H1 (cell line): ENCODE measurements at regions not wholly inside any gene's neighbourhood (a gene's known extent, or its start where the extent isn't known, plus 50 kb on each side); places are given as distances from the start of the nearest gene placed in this dataset.

ENCODE experiments used
- CTCF ChIA-PET: fragments of 300-600 bp; sonication (Branson Sonifier 250); formaldehyde crosslinking; loops from one replicate; lab custom pipeline; 2021; ENCODE audit not compliant: partially characterized antibody; lab: Charles Lee
- POLR2A ChIA-PET: fragments of 300-600 bp; sonication (Branson Sonifier 250); formaldehyde crosslinking; loops from one replicate; lab custom pipeline; 2021; ENCODE audit warnings: inconsistent platforms; ENCODE audit not compliant: partially characterized antibody; lab: Charles Lee
- DNase-seq, 2 experiments: peaks; one replicate each; pipeline versions ENCODE4 v3.0.0 to v3.0.0-alpha.2; 2010 to 2022; ENCODE audit warnings: low spot score in 2 of 2, low read depth in 1 of 2, mixed read lengths in 1 of 2
- FAIRE-seq: peaks from 2 replicates; lab custom pipeline; 2011; peaks lifted over from hg19 to GRCh38; lab: Jason Lieb, UNC
- H2AFZ ChIP-seq: 2 replicates; pipeline ENCODE4 v1.8.1; 2012; ENCODE audit warnings: low read length, inconsistent platforms
- H2AK5ac ChIP-seq: 2 replicates; pipeline ENCODE4 v1.6.1; 2013; ENCODE audit warnings: low read depth, low read length
- H2BK120ac ChIP-seq: replicated peaks from 2 replicates; pipeline ENCODE3; 2013; ENCODE audit warnings: low read depth, low read length, inconsistent platforms
- H2BK12ac ChIP-seq: 2 replicates; pipeline ENCODE4 v1.6.1; 2013; ENCODE audit warnings: low read depth, low read length
- H2BK15ac ChIP-seq: 2 replicates; pipeline ENCODE4 v1.6.1; 2013; ENCODE audit warnings: low read length
- H2BK20ac ChIP-seq: 2 replicates; pipeline ENCODE4 v1.6.1; 2013; ENCODE audit warnings: low read length
- H2BK5ac ChIP-seq: 2 replicates; pipeline ENCODE4 v1.6.1; 2013; ENCODE audit warnings: low read depth, low read length
- H3K14ac ChIP-seq: 2 replicates; pipeline ENCODE4 v1.6.1; 2013; ENCODE audit warnings: inconsistent platforms; ENCODE audit not compliant: insufficient read length
- H3K18ac ChIP-seq: 2 replicates; pipeline ENCODE4 v1.6.1; 2013; ENCODE audit warnings: low read length; ENCODE audit errors: extremely low read depth
- H3K23ac ChIP-seq: 2 replicates; pipeline ENCODE4 v1.6.1; 2013; ENCODE audit warnings: inconsistent platforms; ENCODE audit not compliant: insufficient read length
- H3K23me2 ChIP-seq: 2 replicates; pipeline ENCODE4 v1.6.1; 2013; ENCODE audit warnings: low read depth, low read length
- H3K27ac ChIP-seq: 2 replicates; pipeline ENCODE4 v1.6.1; 2011; ENCODE audit warnings: low read depth, low read length, inconsistent platforms
- H3K27me3 ChIP-seq, 4 experiments: replicated peaks in 1 of 4; 1 replicate in 1 of 4; 2 replicates in 3 of 4; pipeline versions ENCODE4 v1.6.1 to v1.8.1; 2011 to 2013; ENCODE audit warnings: low read length in 3 of 4, mild to moderate bottlenecking in 3 of 4, inconsistent platforms in 2 of 4, mixed read lengths in 2 of 4, moderate library complexity in 1 of 4; ENCODE audit not compliant: control insufficient read depth in 3 of 4, insufficient read depth in 3 of 4; ENCODE audit errors: extremely low read depth in 1 of 4
- H3K36me3 ChIP-seq, 4 experiments: 2 replicates each; pipeline versions ENCODE4 v1.6.1 to v1.8.1; 2011 to 2013; ENCODE audit warnings: mild to moderate bottlenecking in 4 of 4, low read length in 3 of 4, moderate library complexity in 2 of 4, control low read depth in 1 of 4, inconsistent platforms in 1 of 4; ENCODE audit not compliant: insufficient read depth in 4 of 4, control insufficient read depth in 2 of 4
- H3K4ac ChIP-seq: replicated peaks from 2 replicates; pipeline ENCODE3; 2013; ENCODE audit warnings: low read length, low read depth, mixed read lengths, inconsistent platforms; ENCODE audit not compliant: insufficient read length
- H3K4me1 ChIP-seq, 4 experiments: replicated peaks in 1 of 4; 1 replicate in 1 of 4; 2 replicates in 3 of 4; pipeline versions ENCODE4 v1.6.1 to v1.8.1; 2011 to 2013; ENCODE audit warnings: low read length in 3 of 4, inconsistent platforms in 2 of 4, mixed read lengths in 1 of 4; ENCODE audit not compliant: insufficient read depth in 4 of 4, control insufficient read depth in 3 of 4
- H3K4me2 ChIP-seq, 2 experiments: 2 replicates each; pipeline versions ENCODE4 v1.6.1 to v1.8.1; 2011 to 2013; ENCODE audit warnings: low read depth in 2 of 2, low read length in 2 of 2, control low read depth in 1 of 2, inconsistent platforms in 1 of 2, mild to moderate bottlenecking in 1 of 2; ENCODE audit not compliant: insufficient read depth in 1 of 2
- H3K4me3 ChIP-seq, 4 experiments: fragments of 200-600, 300-600 bp in 1 of 4; sonication (generic), shearing (Covaris generic), sonication (Bioruptor Twin) in 1 of 4; 2 replicates each; pipeline versions ENCODE4 v1.5.1 to v1.8.1; 2011 to 2016; ENCODE audit warnings: low read length in 4 of 4, low read depth in 3 of 4, control low read depth in 2 of 4, inconsistent platforms in 2 of 4, mild to moderate bottlenecking in 2 of 4, mixed read lengths in 1 of 4, moderate library complexity in 1 of 4; ENCODE audit not compliant: insufficient read depth in 2 of 4; ENCODE audit errors: extremely low read depth in 1 of 4
- H3K56ac ChIP-seq: replicated peaks from 2 replicates; pipeline ENCODE3; 2013; ENCODE audit warnings: low read depth, mild to moderate bottlenecking, mixed read lengths, low read length, inconsistent platforms; ENCODE audit not compliant: insufficient read length
- H3K79me1 ChIP-seq: 2 replicates; pipeline ENCODE4 v1.6.1; 2013; ENCODE audit warnings: low read depth, low read length, control low read depth
- H3K79me2 ChIP-seq, 2 experiments: 2 replicates each; pipeline versions ENCODE4 v1.6.1 to v1.8.1; 2012 to 2013; ENCODE audit warnings: low read length in 2 of 2, mild to moderate bottlenecking in 2 of 2, inconsistent platforms in 1 of 2; ENCODE audit not compliant: insufficient read depth in 2 of 2, control insufficient read depth in 1 of 2
- H3K9ac ChIP-seq, 4 experiments: replicated peaks in 1 of 4; 1 replicate in 1 of 4; 2 replicates in 3 of 4; pipeline versions ENCODE4 v1.6.1 to v1.8.1; 2011 to 2013; ENCODE audit warnings: low read depth in 3 of 4, low read length in 3 of 4, control low read depth in 2 of 4, mild to moderate bottlenecking in 2 of 4, moderate library complexity in 2 of 4, inconsistent platforms in 1 of 4; ENCODE audit errors: extremely low read depth in 1 of 4
- H3K9me3 ChIP-seq, 2 experiments: 2 replicates each; pipeline versions ENCODE4 v1.6.1 to v1.8.1; 2012 to 2013; ENCODE audit warnings: mild to moderate bottlenecking in 2 of 2, moderate library complexity in 2 of 2, control low read depth in 1 of 2, inconsistent platforms in 1 of 2, low read depth in 1 of 2, low read length in 1 of 2, mixed read lengths in 1 of 2; ENCODE audit not compliant: insufficient read depth in 2 of 2
- H4K20me1 ChIP-seq, 2 experiments: replicated peaks in 1 of 2; 2 replicates each; pipeline versions ENCODE3 to v1.8.1; 2011 to 2013; ENCODE audit warnings: inconsistent platforms in 2 of 2, low read length in 2 of 2, mild to moderate bottlenecking in 1 of 2; ENCODE audit not compliant: insufficient read depth in 2 of 2, control insufficient read depth in 1 of 2
- H4K5ac ChIP-seq: 2 replicates; pipeline ENCODE4 v1.6.1; 2013; ENCODE audit warnings: low read length, low read depth, mixed read lengths, inconsistent platforms; ENCODE audit not compliant: insufficient read length
- H4K8ac ChIP-seq: 2 replicates; pipeline ENCODE4 v1.8.0; 2013; ENCODE audit warnings: mild to moderate bottlenecking, moderate library complexity, low read length, inconsistent platforms; ENCODE audit not compliant: insufficient read depth; ENCODE audit errors: extremely low read depth
- H4K91ac ChIP-seq: replicated peaks from 2 replicates; pipeline ENCODE3; 2013; ENCODE audit warnings: low read length, mixed read lengths, inconsistent platforms; ENCODE audit not compliant: insufficient read length
- CHD2 ChIP-seq: IDR thresholded peaks from 2 replicates; pipeline ENCODE4 v1.6.1; 2012; ENCODE audit warnings: low read length, improper control_type of control experiment
- EP300 ChIP-seq, 2 experiments: IDR thresholded peaks; 1 replicate in 1 of 2; 2 replicates in 1 of 2; pipeline ENCODE4 v1.6.1; 2011 to 2012; ENCODE audit warnings: low read depth in 2 of 2, low read length in 2 of 2, mild to moderate bottlenecking in 2 of 2, borderline replicate concordance in 1 of 2, inconsistent platforms in 1 of 2, moderate library complexity in 1 of 2
- EZH2 ChIP-seq: fragments of 200-600 bp; sonication (generic); IDR thresholded peaks from 2 replicates; pipeline ENCODE4 v1.7.1; 2012; ENCODE audit warnings: low read depth, mild to moderate bottlenecking, moderate library complexity, low read length, inconsistent platforms; ENCODE audit not compliant: severe bottlenecking
- MAFK ChIP-seq: IDR thresholded peaks from 2 replicates; pipeline ENCODE4 v1.6.1; 2012; ENCODE audit warnings: low read depth, mild to moderate bottlenecking, improper control_type of control experiment, low read length
- POLR2AphosphoS5 ChIP-seq: IDR thresholded peaks from 2 replicates; pipeline ENCODE4 v1.6.1; 2011; ENCODE audit warnings: low read depth, low read length
- RFX5 ChIP-seq: IDR thresholded peaks from 2 replicates; pipeline ENCODE4 v1.6.1; 2011; ENCODE audit warnings: low read depth, low read length, improper control_type of control experiment, borderline replicate concordance
- SP1 ChIP-seq: IDR thresholded peaks from 2 replicates; pipeline ENCODE4 v1.6.1; 2011; ENCODE audit warnings: low read depth, low read length
- SRF ChIP-seq: IDR thresholded peaks from 2 replicates; pipeline ENCODE4 v1.6.1; 2011; ENCODE audit warnings: mild to moderate bottlenecking, low read depth, low read length, moderate library complexity
- ZNF274 ChIP-seq: IDR thresholded peaks from 2 replicates; pipeline ENCODE4 v1.7.0; 2012; ENCODE audit warnings: low read length, borderline replicate concordance; ENCODE audit errors: extremely low read depth
- WGBS, 2 experiments: shearing (Covaris generic) in 1 of 2; methylation state at CpG; one replicate each; pipeline versions ENCODE4 v1.1.6 to v1.1.7; 2013 to 2015; ENCODE audit warnings: low lambda C conversion rate in 2 of 2, mixed read lengths in 2 of 2, inconsistent platforms in 1 of 2, low coverage in 1 of 2, missing lambda C conversion rate in 1 of 2; ENCODE audit not compliant: insufficient replicate concordance in 2 of 2, insufficient coverage in 1 of 2, insufficient read length in 1 of 2; ENCODE audit errors: extremely low coverage in 1 of 2, missing lambda C conversion rate in 1 of 2; 5-methylcytosine and 5-hydroxymethylcytosine counted together
- TF ChIP-seq, protein P1 (sequence below): IDR thresholded peaks from 2 replicates; pipeline ENCODE4 v1.6.1; 2011; ENCODE audit warnings: low read depth, mild to moderate bottlenecking, low read length; ENCODE audit not compliant: insufficient read depth
- TF ChIP-seq, protein P2 (sequence below), 3 experiments: IDR thresholded peaks; 1 replicate in 2 of 3; 2 replicates in 1 of 3; pipeline versions ENCODE4 v1.5.1 to v1.6.1; 2011; ENCODE audit warnings: low read length in 3 of 3, mild to moderate bottlenecking in 3 of 3, inconsistent platforms in 2 of 3, low read depth in 1 of 3, moderate library complexity in 1 of 3; ENCODE audit not compliant: insufficient read depth in 1 of 3; ENCODE audit errors: control extremely low read depth in 1 of 3

DNA sequence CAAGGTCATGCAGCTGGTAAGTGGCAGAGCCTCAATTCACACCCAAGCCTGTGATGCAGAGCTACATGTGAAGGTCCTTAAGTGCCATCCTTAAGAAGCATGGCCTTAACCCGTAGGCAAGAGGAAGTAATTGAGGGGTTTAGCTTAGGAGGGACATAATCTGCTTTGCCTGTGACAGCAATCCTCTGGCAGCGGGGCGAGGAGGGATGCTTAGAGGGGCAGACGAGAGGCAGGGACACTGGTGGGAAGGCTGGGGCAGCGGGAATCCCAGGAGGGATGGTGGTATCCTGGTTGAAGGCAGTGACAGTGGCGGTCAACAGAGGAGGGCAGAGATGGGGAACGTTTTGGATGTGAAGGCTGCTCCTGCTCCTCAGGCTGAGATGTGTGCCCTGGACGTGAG, 88.1 kb downstream of the EFNB1 start:
- Histone ChIP-seq H2BK120ac (no peak overlapping the region), H3K4me1 (peaks cover 3 to 25% (median 12%) of the 10 kb centered on the region in 4 experiments), H2AK5ac (0 out of 2 replicates have a peak overlapping the region, but pooled peaks have one; percentile 24), H2BK20ac (no peak overlapping the region), H3K23me2 (no peaks in the 10 kb centered on the region), H3K27ac (no peak overlapping the region), H3K27me3 (peaks cover 0 to 1% (median 0%) of the 10 kb centered on the region in 4 experiments; a peak in 1 of 7 replicates), H2BK12ac (no peak overlapping the region), H3K4me2 (no peak overlapping the region), H4K20me1 (no peaks in the 10 kb centered on the region), H3K18ac (no peak overlapping the region; the same call in 1 of the 2 replicates), H4K91ac (no peak overlapping the region), H3K9ac (no peak overlapping the region), H3K79me1 (no peaks in the 10 kb centered on the region), H3K23ac (no peak overlapping the region), H4K8ac (no peak overlapping the region), H2BK5ac (no peak overlapping the region), H4K5ac (no peak overlapping the region), H3K4me3 (no peak overlapping the region), H3K56ac (no peak overlapping the region), H3K79me2 (no peaks in the 10 kb centered on the region), H2BK15ac (no peak overlapping the region), H2AFZ (no peak overlapping the region), H3K14ac (no peak overlapping the region), H3K9me3 (no peaks in the 10 kb centered on the region), H3K4ac (no peak overlapping the region), H3K36me3 (no peaks in the 10 kb centered on the region)
- no peak for DNase-seq
- FAIRE-seq = no peak
- ChIA-PET CTCF (interaction anchor here (0.9 to 2.5 kb wide), 5 partner anchors 29 to 305 kb away, joined by 3 to 11 read pairs (median 4); partner anchors contain the start of gene EFNB1), POLR2A (interaction anchor here (1.4 kb wide), 1 partner anchor 10 kb away, joined by 6 read pairs; no protein-coding TSS in a partner anchor)
- 91% methylated on average over 4 of the region's 8 CpGs; no CpG with 5 or more reads in 1 of the 2 experiments for WGBS, 2 experiments
- TF ChIP-seq ZNF274 (no peak), EP300 (IDR thresholded peaks at IDR 0.05; ENCODE audit: borderline replicate concordance in 1 of 2, low read depth in 2 of 2, low read length in 2 of 2) (no peak), EZH2 (no peak), POLR2AphosphoS5 (no peak), SP1 (no peak), SRF (no peak), MAFK (no peak), RFX5 (no peak), CHD2 (no peak)
- TF ChIP-seq, protein P1, sequence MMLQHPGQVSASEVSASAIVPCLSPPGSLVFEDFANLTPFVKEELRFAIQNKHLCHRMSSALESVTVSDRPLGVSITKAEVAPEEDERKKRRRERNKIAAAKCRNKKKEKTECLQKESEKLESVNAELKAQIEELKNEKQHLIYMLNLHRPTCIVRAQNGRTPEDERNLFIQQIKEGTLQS = no peak
- TF ChIP-seq, protein P2, sequence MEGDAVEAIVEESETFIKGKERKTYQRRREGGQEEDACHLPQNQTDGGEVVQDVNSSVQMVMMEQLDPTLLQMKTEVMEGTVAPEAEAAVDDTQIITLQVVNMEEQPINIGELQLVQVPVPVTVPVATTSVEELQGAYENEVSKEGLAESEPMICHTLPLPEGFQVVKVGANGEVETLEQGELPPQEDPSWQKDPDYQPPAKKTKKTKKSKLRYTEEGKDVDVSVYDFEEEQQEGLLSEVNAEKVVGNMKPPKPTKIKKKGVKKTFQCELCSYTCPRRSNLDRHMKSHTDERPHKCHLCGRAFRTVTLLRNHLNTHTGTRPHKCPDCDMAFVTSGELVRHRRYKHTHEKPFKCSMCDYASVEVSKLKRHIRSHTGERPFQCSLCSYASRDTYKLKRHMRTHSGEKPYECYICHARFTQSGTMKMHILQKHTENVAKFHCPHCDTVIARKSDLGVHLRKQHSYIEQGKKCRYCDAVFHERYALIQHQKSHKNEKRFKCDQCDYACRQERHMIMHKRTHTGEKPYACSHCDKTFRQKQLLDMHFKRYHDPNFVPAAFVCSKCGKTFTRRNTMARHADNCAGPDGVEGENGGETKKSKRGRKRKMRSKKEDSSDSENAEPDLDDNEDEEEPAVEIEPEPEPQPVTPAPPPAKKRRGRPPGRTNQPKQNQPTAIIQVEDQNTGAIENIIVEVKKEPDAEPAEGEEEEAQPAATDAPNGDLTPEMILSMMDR (IDR thresholded peaks at IDR 0.05; ENCODE audit: control extremely low read depth in 1 of 3, insufficient read depth in 1 of 3, low read depth in 1 of 3, low read length in 3 of 3) = no peak
